Inflammatory macrophage treated with lipopolysaccharide for 4 hours (primary cell): ENCODE measurements at regions not wholly inside any gene's neighbourhood (a gene's known extent, or its start where the extent isn't known, plus 50 kb on each side); places are given as distances from the start of the nearest gene placed in this dataset.

Experiments
- DNase-seq: peaks from one replicate; pipeline ENCODE4 v3.0.0-alpha.2; 2020

GRCh38 chr2:198782734-198783133, 675.0 kb downstream of the SATB2 start:
- DNase-seq, result no peak

DNA sequence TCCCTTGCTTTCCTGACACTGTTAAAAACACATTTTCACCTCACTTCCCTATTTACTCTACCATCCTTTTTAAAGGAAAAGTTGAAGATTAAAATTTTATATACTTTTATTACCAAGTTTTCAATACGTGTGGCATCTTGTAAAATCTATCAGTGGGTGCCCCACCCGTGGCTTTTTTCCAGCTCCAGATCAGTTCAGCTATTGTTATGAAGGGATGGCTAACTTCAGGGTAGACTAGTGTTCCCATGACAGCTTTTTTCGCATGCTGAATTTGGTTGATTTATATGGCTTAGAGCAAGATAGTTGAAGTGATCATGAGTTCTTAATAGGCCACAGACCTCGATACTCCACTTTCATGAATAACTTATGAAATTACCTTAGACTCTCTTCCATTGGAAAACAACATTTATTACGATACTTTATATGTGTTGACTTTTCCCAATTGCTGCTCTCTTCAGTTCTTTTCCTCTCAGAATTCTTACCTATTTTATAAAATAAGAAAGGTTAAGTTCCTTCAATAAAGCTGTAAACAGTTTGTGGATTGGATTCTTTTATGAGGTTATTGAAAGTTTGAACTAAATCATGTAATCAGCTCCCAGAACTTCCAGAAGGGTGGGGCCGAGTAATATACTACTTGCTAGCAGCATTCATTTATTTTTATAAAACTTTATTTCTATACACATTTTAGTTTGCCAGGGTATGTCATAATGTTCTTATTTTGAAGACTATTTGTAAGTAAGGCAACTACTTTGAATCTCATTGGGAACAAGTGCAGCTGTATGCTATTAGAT, 680.9 kb downstream of the SATB2 start:
- no peak for DNase-seq

DNA sequence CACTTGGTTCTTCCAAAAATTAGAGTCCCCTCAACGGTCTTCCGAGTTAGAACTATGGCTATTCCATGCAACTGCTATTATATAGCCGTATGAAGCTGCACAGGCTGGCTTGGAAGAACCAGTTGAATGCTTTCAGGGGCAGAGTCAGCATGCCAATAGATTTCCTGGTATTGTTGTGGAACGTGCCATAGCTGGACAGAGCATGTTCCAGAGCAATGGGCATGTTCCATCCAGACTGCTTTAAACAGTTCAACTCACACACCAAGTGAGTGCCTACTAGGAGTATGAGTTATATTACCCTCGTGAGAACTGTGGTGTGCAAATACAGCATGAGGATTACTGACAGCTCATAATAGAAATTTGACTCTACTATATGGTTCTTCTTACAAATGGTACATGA, 682.0 kb downstream of the SATB2 start:
- DNase-seq, result no peak

GRCh38 chr2:198774576-198774975, 683.2 kb downstream of the SATB2 start:
- DNase-seq, result no peak

- no peak for DNase-seq
Observed at GRCh38 chr2:198767694-198768093, 690.0 kb downstream of the SATB2 start.

DNA sequence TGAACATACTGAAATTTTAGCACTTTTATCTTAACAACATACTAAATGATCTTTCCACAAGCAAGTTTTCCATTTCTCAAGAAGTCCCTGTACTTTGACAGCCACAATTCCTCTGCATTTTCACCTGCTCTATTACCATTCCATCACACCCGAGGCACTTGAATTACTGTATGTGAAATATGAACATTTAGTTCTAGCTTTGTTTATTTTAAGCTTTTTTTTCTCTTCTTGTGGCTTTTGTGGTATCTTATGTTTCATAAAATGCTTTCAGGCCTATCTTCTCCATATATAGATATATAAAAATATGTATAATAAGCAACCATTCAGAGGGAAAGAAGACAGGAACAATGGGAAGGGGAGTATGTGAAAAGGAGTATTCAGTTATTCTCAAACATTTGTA, 693.9 kb downstream of the SATB2 start:
- DNase-seq, result no peak

- no peak for DNase-seq
Observed at GRCh38 chr2:198762441-198762840, 695.3 kb downstream of the SATB2 start.

- DNase-seq, result no peak
Observed at GRCh38 chr2:198757069-198757468, 700.7 kb downstream of the SATB2 start.

DNA sequence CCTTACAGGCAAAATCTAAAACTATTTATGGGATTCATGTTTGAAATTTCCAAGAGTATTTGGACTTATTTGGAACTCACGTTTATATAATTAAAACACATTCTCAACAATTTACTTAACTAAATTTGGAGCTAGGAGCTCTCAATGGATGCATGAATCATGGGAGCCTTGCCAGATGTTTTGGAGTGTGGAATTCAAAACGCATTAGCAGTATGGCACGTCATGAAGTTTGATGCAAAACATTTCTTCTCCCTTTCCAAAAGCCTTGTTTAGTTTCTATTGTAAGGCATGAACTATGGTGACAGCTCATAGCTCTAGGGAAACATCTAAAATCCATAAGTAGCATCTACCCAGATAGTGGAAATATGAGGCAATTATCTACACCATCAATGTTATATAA, 701.6 kb downstream of the SATB2 start:
- DNase-seq, result no peak

DNA sequence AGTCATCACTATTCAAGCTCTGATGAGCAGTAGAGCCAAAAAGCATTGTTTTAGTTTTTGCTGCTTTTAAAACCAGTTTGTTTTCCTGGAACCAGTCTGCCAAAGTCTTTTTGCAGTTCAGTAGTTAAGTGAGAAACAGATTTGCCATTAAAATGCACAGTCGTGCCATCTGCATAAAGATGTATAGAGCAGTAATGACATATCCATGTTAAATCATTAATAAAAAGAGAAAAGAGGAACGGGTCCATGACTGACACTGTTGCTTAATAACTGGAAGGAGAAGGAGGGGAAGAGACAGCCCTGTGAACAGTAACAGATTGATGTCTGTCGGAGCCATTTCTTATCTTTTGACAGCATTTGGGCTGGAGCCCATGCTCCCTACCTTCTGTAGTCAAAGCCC, 704.6 kb downstream of the SATB2 start:
- no peak for DNase-seq

DNA sequence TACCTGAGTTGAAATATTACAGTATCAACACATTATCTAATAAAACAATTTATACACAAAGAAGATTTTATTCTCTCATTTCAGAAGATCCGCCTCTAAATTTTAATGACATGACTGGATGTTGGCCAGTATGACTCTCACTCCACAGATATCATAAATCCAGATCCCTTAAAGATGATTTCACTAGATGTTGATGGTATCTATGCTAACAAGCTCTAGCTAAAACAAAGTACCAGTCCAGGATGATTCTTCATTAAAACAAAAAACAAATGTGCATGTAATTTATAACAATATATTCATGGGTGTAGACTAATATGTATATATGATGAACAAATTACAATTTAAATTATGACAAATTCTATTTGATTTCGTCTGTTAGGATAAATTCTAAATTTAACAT, 708.4 kb downstream of the SATB2 start:
- no peak for DNase-seq

DNA sequence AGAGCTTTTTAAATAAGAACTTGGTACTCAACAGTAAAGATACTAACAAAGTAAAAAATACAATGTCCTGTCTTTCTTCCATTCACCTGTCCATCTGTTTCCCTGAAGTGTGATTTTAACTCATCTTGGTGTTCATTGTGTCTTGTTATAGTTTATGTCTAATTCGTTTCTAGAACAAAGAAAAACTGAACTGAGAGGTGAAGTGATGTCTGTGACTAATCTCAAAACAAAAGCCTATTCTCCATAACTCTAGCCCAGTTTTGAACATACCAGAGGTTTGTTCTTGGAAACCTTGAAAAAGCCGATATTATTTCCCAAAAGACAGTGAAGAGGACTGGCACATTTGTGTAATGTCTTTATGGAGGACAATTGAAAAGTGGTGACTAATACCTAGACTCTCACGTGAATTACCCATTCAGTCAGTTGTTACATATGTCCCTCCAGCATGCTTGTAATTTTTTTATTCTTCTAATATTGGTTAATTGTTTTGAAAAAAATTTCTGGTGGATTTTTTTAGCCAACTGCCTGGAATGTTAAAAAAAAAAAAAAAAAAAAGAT, 725.8 kb downstream of the SATB2 start:
- DNase-seq, result no peak

- no peak for DNase-seq
Observed at GRCh38 chr2:198720266-198720665, 737.5 kb downstream of the SATB2 start.

DNA sequence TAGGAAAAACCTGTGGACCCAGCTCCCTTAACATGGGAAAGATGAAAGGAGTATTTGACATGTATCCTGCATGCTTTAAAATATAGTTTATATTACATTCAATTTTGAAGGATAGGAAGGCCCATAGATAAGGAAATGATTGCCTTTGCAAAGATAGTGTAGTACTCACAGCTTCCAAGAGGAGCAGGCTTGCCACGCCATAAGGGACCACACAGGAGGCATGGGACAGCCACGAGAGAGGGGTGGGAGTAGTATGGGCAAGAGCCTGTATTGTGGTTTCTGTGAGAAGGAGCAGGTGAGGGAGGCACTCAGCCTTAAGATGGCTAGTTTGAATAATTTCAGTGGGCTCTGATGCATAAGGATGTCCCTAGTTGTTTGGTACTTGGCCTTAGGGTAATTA, 740.3 kb downstream of the SATB2 start:
- DNase-seq, result no peak

- no peak for DNase-seq
Observed at GRCh38 chr2:198715302-198715835, 742.4 kb downstream of the SATB2 start.

DNA sequence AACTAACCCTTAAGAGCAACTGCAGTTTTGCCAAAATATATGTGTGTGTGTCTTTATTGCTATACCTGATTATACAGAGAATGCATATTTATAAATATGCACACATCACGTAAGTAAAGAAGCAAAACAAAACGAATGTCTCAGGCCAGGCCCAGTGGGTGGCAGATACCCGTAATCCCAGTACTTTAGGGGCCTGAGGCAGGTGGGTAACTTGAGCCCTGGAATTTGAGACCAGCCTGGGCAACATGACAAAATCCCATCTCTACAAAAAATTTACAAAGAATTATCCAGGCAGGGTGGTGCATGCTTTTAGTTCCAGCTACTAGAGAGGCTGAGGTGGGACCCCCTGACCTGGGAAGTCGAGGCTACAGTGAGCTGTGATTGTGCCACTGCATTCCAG, 745.3 kb downstream of the SATB2 start:
- DNase-seq, result no peak

- no peak for DNase-seq
Observed at GRCh38 chr2:198711484-198711883, 746.3 kb downstream of the SATB2 start.

DNA sequence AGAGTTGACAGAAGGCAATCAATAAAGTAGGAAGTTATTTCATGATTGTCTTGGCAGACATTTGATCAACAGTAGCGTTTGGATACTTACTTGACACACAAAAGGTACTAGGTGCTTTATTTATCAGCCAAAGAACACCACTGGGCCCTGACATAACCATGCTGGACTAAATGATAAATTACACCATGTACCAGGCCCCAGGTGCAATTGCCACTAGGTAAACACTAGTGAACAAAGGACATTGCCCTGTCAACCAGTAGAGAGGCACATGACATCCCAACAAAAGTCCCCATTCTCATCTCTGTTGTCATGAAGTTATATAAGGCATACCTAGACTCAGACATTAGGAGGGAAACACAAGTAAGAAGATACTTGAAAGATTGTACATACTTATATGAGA, 747.2 kb downstream of the SATB2 start:
- DNase-seq, result no peak

DNA sequence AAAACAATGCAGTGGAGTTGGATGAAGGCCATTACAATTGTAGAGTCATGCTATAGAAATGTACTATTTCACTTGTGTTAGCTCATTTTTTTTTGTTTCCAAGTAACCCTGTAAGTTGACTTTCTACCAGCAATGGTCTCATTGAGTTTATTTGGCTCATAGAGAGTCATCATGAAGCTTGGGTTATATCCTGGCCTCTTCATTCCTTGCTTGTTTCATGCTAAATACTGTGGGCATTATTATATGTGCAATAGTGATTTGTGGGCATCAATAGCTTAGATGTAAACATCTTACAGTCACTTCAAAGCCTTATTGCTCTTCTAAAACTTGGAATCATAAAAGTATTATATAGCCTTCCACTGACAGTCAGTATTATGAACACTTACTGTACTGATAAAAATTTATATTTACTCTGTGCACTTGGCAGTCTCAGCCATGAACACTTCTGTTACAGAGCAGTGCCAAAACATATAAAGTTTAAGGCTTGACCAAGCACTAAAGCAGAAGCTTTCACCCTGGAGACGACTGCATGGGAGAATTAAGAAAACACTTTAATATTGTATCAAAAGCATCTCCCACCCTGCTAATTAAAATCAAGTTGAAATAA, 751.2 kb downstream of the SATB2 start:
- DNase-seq, result no peak

DNA sequence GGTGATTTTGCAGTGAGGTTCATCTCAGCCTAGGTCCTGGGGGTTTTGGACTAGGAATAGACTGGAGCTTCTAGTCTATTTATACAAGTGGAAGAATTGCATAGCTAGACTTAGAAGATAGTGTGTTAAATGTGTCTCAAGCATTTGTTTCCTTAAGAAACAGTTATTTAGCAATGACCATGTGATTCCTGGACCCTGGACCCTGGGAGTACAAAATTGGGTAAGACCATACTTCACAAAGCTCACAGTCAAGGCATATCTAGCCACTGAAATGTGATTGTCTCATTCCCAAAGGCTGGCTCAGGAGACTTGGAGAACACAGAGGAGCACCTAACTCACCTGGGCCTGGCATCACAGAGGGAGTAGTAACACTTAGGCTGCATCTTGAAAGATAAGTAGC, 754.5 kb downstream of the SATB2 start:
- no peak for DNase-seq

- DNase-seq, result no peak
Observed at GRCh38 chr2:198702796-198703195, 754.9 kb downstream of the SATB2 start.

- DNase-seq, result no peak
Observed at GRCh38 chr2:198701481-198701880, 756.3 kb downstream of the SATB2 start.

- DNase-seq, result no peak
Observed at GRCh38 chr2:198700319-198700718, 757.4 kb downstream of the SATB2 start.

DNA sequence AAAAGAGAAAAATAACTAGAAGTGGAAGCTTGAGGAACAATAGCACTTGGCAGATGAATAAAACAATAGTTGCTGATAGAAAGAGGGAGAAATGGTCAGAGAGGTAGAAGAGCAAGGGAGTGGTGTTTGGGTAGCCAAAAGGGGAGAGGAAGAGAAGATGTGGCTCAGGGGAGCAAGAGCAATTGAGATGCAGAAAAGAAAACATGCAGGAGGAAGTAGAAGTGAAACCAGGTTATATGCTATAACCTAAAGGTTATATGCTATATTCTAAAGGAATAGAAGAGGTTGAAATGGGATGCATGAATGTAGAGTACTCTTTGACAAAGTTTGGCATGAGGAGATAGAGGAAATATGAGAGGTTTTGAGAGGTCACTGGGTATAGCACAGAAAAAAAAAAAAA, 759.5 kb downstream of the SATB2 start:
- DNase-seq, result no peak
